A673 (cell line): ENCODE measurements at regions not wholly inside any gene's neighbourhood (a gene's known extent, or its start where the extent isn't known, plus 50 kb on each side); places are given as distances from the start of the nearest gene placed in this dataset.

Source experiments
- BruUV-seq: library from RNA; stranded (reverse); fragments of 400-500 nt; replicated peaks from 2 replicates; lab custom pipeline; 2021; lab: Mats Ljungman, UMichigan
- CTCF ChIA-PET: fragments of 300-600 bp; sonication (Branson Sonifier 250); formaldehyde crosslinking; loops from one replicate; lab custom pipeline; 2022; ENCODE audit warnings: antibody characterized with exemption; lab: Charles Lee
- POLR2A ChIA-PET: fragments of 300-600 bp; sonication (Branson Sonifier 250); formaldehyde crosslinking; loops from one replicate; lab custom pipeline; 2022; ENCODE audit warnings: antibody characterized with exemption; ENCODE audit not compliant: low non-redundant PET; lab: Charles Lee
- DNase-seq: peaks from one replicate; pipeline ENCODE4 v3.0.0-alpha.2; 2015; ENCODE audit warnings: low spot score
- H3K27ac ChIP-seq: fragments of 200-600 bp; sonication (generic); 2 replicates; pipeline ENCODE4 v1.5.1; 2016; ENCODE audit warnings: mixed run types, low read depth, mild to moderate bottlenecking, mixed read lengths, antibody characterized with exemption, low read length; ENCODE audit not compliant: poor library complexity, severe bottlenecking
- H3K27me3 ChIP-seq: fragments of 200-600 bp; sonication (generic); replicated peaks from 2 replicates; pipeline ENCODE4 v1.6.1; 2017; ENCODE audit warnings: mixed run types, low read depth, mild to moderate bottlenecking, mixed read lengths, antibody characterized with exemption, low read length; ENCODE audit not compliant: insufficient read depth, poor library complexity
- H3K36me3 ChIP-seq: fragments of 200-600 bp; sonication (generic); 2 replicates; pipeline ENCODE4 v1.6.1; 2016; ENCODE audit warnings: mixed run types, mild to moderate bottlenecking, mixed read lengths, antibody characterized with exemption, low read length; ENCODE audit not compliant: insufficient read depth, poor library complexity, severe bottlenecking
- H3K4me1 ChIP-seq: fragments of 200-600 bp; sonication (generic); 2 replicates; pipeline ENCODE4 v1.6.1; 2017; ENCODE audit warnings: mixed run types, mild to moderate bottlenecking, mixed read lengths, antibody characterized with exemption, low read length; ENCODE audit not compliant: insufficient read depth, poor library complexity, severe bottlenecking
- H3K4me3 ChIP-seq: fragments of 200-600 bp; sonication (generic); 2 replicates; pipeline ENCODE4 v1.5.1; 2016; ENCODE audit warnings: low read depth, mixed run types, mild to moderate bottlenecking, mixed read lengths, low read length; ENCODE audit not compliant: poor library complexity, severe bottlenecking
- H3K9me3 ChIP-seq: fragments of 200-600 bp; sonication (generic); 2 replicates; pipeline ENCODE4 v1.6.1; 2016; ENCODE audit warnings: mixed run types, low read depth, mild to moderate bottlenecking, mixed read lengths, antibody characterized with exemption, low read length; ENCODE audit not compliant: poor library complexity, severe bottlenecking
- EZH2 ChIP-seq: fragments of 200-600 bp; sonication (generic); IDR thresholded peaks from 2 replicates; pipeline ENCODE4 v1.6.1; 2017; ENCODE audit warnings: borderline replicate concordance, low read depth, mild to moderate bottlenecking, mixed read lengths, antibody characterized with exemption, low read length; ENCODE audit not compliant: poor library complexity, severe bottlenecking
- intact Hi-C: fragments of 100-400 bp; cut with micrococcal nuclease; formaldehyde crosslinking; loops from one replicate; pipeline ENCODE4 v1.10.0; 2022; ENCODE audit not compliant: unreplicated experiment
- TF ChIP-seq, protein P1 (sequence below): fragments of 300-800, 200-600 bp; sonication (generic); conservative IDR thresholded peaks from 2 replicates; pipeline ENCODE4 v1.5.1; 2017; ENCODE audit warnings: low read depth, mild to moderate bottlenecking, antibody characterized with exemption, low read length, moderate library complexity, mixed read lengths

DNA sequence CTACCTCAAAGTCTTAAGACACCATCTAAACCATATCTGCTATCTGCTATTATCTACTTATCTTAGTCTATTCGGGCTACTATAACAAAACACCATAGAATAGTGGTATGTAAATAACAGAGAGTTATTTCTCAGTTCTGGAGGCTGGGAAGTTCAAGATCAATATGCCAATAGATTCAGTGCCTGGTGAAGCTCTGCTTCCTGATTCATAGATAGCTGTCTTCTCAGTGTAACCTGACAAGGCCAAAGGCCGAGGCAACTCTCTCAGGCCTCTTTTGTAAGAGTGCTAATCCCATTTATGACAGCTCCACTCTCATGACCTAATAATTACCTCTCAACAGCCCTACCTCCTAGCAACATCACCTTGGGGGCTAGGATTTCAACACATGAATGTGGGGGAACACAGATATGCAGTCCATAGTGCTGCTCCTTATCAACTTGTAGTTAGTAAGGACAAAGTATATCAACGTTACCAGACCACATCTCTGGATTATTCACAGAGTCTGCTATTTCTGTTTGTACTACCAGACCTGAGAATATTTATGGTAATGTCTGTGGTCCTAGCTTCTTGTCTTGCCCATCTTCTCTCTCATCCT is 297.8 kb downstream of the FOXG1 start:
- H3K36me3 ChIP-seq = no peaks in the 10 kb centered on the region
- intact Hi-C loops = no loop called here
- no peak for TF ChIP-seq EZH2
- TF ChIP-seq, protein P1, sequence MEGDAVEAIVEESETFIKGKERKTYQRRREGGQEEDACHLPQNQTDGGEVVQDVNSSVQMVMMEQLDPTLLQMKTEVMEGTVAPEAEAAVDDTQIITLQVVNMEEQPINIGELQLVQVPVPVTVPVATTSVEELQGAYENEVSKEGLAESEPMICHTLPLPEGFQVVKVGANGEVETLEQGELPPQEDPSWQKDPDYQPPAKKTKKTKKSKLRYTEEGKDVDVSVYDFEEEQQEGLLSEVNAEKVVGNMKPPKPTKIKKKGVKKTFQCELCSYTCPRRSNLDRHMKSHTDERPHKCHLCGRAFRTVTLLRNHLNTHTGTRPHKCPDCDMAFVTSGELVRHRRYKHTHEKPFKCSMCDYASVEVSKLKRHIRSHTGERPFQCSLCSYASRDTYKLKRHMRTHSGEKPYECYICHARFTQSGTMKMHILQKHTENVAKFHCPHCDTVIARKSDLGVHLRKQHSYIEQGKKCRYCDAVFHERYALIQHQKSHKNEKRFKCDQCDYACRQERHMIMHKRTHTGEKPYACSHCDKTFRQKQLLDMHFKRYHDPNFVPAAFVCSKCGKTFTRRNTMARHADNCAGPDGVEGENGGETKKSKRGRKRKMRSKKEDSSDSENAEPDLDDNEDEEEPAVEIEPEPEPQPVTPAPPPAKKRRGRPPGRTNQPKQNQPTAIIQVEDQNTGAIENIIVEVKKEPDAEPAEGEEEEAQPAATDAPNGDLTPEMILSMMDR = no peak
- ChIA-PET POLR2A (no interaction called here), CTCF (no interaction called here)
- DNase-seq = no peak
- no peaks in the 10 kb centered on the region for H3K27me3 ChIP-seq
- no peak overlapping the region for H3K27ac ChIP-seq
- H3K4me1 ChIP-seq = no peaks in the 10 kb centered on the region
- H3K4me3 ChIP-seq = no peak overlapping the region
- no peaks in the 10 kb centered on the region for H3K9me3 ChIP-seq
- BruUV-seq = no TSS peak

DNA sequence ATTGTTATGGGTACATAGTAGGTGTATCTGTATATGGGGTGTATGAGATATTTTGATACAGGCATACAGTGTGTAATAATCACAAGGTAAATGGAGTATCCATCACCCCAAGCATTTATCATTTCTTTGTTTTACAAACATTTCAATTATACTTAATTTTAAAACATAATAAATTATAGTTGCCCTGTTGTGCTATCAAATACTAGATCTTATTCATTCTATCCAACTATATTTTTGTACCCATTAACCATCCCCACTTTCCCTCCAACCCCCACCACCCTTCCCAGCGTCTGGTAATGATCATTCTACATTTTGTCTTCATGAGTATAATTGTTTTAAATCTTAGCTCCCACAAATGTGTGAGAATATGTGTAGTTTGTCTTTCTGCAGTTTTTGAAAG is 302.6 kb downstream of the FOXG1 start:
- no peaks in the 10 kb centered on the region for H3K9me3 ChIP-seq
- H3K27me3 ChIP-seq = no peaks in the 10 kb centered on the region
- DNase-seq = no peak
- H3K36me3 ChIP-seq = no peaks in the 10 kb centered on the region
- TF ChIP-seq, protein P1 = no peak
- no peak for TF ChIP-seq EZH2
- no peak overlapping the region for H3K27ac ChIP-seq
- no peaks in the 10 kb centered on the region for H3K4me1 ChIP-seq
- intact Hi-C loops = no loop called here
- POLR2A ChIA-PET = no interaction called here
- no TSS peak for BruUV-seq
- H3K4me3 ChIP-seq = no peak overlapping the region
- CTCF ChIA-PET = no interaction called here

DNA sequence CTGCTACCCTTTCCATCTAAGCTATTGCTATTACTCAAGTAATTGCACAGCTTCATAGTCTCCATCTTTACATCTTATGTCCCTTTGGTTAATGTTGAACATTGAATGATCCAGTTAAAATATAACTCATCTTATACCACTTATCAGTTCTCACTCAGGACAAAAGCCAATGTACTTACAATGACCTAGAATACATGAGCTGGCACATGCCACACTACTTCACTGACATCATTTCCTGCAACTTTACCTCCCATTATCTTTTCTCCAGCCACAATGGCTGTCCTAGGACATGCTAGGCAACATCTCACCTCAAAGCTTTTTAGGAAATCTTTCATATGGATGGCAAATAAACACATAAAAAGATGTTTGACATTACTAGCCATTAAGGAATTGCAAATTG is 309.2 kb downstream of the FOXG1 start:
- intact Hi-C loops = no loop called here
- no peak for TF ChIP-seq EZH2
- TF ChIP-seq, protein P1 = no peak
- POLR2A ChIA-PET = no interaction called here
- Histone ChIP-seq H3K4me1 (no peaks in the 10 kb centered on the region), H3K27me3 (no peaks in the 10 kb centered on the region), H3K27ac (no peak overlapping the region), H3K9me3 (no peaks in the 10 kb centered on the region), H3K36me3 (no peaks in the 10 kb centered on the region), H3K4me3 (no peak overlapping the region)
- no peak for DNase-seq
- no TSS peak for BruUV-seq
- CTCF ChIA-PET = no interaction called here
